OCI-LY7 (cell line): ENCODE measurements at regions not wholly inside any gene's neighbourhood (a gene's known extent, or its start where the extent isn't known, plus 50 kb on each side); places are given as distances from the start of the nearest gene placed in this dataset.
A peak's percentile ranks its signal among the peaks of the same experiment; 100 is the strongest.

Source experiments
- BruUV-seq: library from RNA; stranded (reverse); fragments of 400-500 nt; replicated peaks from 2 replicates; lab custom pipeline; 2021; lab: Mats Ljungman, UMichigan
- CTCF ChIA-PET: fragments of 300-600 bp; sonication (Branson Sonifier 250); formaldehyde crosslinking; loops from one replicate; lab custom pipeline; 2022; ENCODE audit warnings: antibody characterized with exemption; ENCODE audit not compliant: unreplicated experiment; lab: Charles Lee
- POLR2A ChIA-PET: fragments of 300-600 bp; sonication (Branson Sonifier 250); formaldehyde crosslinking; loops from one replicate; lab custom pipeline; 2022; ENCODE audit warnings: antibody characterized with exemption; lab: Charles Lee
- DNase-seq: peaks from one replicate; pipeline ENCODE4 v3.0.0-alpha.2; 2015; ENCODE audit warnings: low spot score
- H2AFZ ChIP-seq: fragments of 200-600 bp; sonication (generic), shearing (Covaris generic); 2 replicates; pipeline ENCODE4 v1.6.1; 2014; ENCODE audit warnings: mild to moderate bottlenecking, antibody characterized with exemption, low read length, moderate library complexity
- H3K27ac ChIP-seq: fragments of 200-600 bp; sonication (generic); 2 replicates; pipeline ENCODE4 v1.5.1; 2014; ENCODE audit warnings: mixed run types, low read depth, mild to moderate bottlenecking, moderate library complexity, low read length, inconsistent platforms; ENCODE audit not compliant: poor library complexity, severe bottlenecking
- H3K36me3 ChIP-seq: fragments of 200-600 bp; sonication (generic); 2 replicates; pipeline ENCODE4 v1.6.1; 2014; ENCODE audit warnings: mild to moderate bottlenecking, antibody characterized with exemption, low read length, moderate library complexity, mixed read lengths; ENCODE audit not compliant: insufficient read depth
- H3K4me1 ChIP-seq: fragments of 200-600 bp; sonication (generic); 2 replicates; pipeline ENCODE4 v1.5.1; 2014; ENCODE audit warnings: mild to moderate bottlenecking, low read length; ENCODE audit not compliant: insufficient read depth, poor library complexity, severe bottlenecking
- H3K4me2 ChIP-seq: fragments of 200-600 bp; sonication (generic); 2 replicates; pipeline ENCODE4 v1.6.1; 2014; ENCODE audit warnings: mild to moderate bottlenecking, low read length
- H3K4me3 ChIP-seq: fragments of 200-600 bp; sonication (generic); 2 replicates; pipeline ENCODE4 v1.5.1; 2014; ENCODE audit warnings: mild to moderate bottlenecking, low read depth, low read length; ENCODE audit not compliant: poor library complexity, severe bottlenecking
- H3K79me2 ChIP-seq: fragments of 200-600 bp; sonication (generic); 2 replicates; pipeline ENCODE4 v1.6.1; 2016; ENCODE audit warnings: low read depth, mild to moderate bottlenecking, low read length, moderate library complexity, mixed read lengths; ENCODE audit not compliant: insufficient read depth
- H3K9me2 ChIP-seq: fragments of 200-600 bp; sonication (generic); 2 replicates; pipeline ENCODE4 v1.6.1; 2016; ENCODE audit warnings: mild to moderate bottlenecking, low read length, mixed read lengths; ENCODE audit not compliant: insufficient read depth
- H3K9me3 ChIP-seq: fragments of 200-600 bp; sonication (generic); 2 replicates; pipeline ENCODE4 v1.6.1; 2014; ENCODE audit warnings: mild to moderate bottlenecking, mixed run types, low read length, mixed read lengths
- H4K20me1 ChIP-seq: fragments of 200-600 bp; sonication (generic); 2 replicates; pipeline ENCODE4 v1.6.1; 2014; ENCODE audit warnings: mild to moderate bottlenecking, antibody characterized with exemption, low read length, moderate library complexity, mixed read lengths; ENCODE audit not compliant: insufficient read depth
- EZH2phosphoT487 ChIP-seq: fragments of 200-600 bp; sonication (generic); IDR thresholded peaks from 2 replicates; pipeline ENCODE4 v1.6.1; 2018; ENCODE audit warnings: low read depth, borderline replicate concordance, mild to moderate bottlenecking, mixed run types, antibody characterized with exemption, low read length, moderate library complexity, mixed read lengths
- intact Hi-C: fragments of 100-400 bp; cut with micrococcal nuclease; formaldehyde crosslinking; loops from one replicate; pipeline ENCODE4 v1.10.0; 2022; ENCODE audit not compliant: unreplicated experiment
- TF ChIP-seq, protein P1 (sequence below): fragments of 200-600 bp; sonication (generic); conservative IDR thresholded peaks from 2 replicates; pipeline ENCODE4 v1.5.1; 2014; ENCODE audit warnings: mild to moderate bottlenecking, antibody characterized with exemption, low read length, moderate library complexity, mixed read lengths

- peak overlapping the region; percentile 73 for H3K4me2 ChIP-seq
- no peak for TF ChIP-seq EZH2phosphoT487
- TF ChIP-seq, protein P1, sequence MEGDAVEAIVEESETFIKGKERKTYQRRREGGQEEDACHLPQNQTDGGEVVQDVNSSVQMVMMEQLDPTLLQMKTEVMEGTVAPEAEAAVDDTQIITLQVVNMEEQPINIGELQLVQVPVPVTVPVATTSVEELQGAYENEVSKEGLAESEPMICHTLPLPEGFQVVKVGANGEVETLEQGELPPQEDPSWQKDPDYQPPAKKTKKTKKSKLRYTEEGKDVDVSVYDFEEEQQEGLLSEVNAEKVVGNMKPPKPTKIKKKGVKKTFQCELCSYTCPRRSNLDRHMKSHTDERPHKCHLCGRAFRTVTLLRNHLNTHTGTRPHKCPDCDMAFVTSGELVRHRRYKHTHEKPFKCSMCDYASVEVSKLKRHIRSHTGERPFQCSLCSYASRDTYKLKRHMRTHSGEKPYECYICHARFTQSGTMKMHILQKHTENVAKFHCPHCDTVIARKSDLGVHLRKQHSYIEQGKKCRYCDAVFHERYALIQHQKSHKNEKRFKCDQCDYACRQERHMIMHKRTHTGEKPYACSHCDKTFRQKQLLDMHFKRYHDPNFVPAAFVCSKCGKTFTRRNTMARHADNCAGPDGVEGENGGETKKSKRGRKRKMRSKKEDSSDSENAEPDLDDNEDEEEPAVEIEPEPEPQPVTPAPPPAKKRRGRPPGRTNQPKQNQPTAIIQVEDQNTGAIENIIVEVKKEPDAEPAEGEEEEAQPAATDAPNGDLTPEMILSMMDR: no peak
- DNase-seq: peak; percentile 48
- no peaks in the 10 kb centered on the region for H3K9me3 ChIP-seq
- no peaks in the 10 kb centered on the region for H4K20me1 ChIP-seq
- peak overlapping the region; percentile 54; the same call in 1 of the 2 replicates for H2AFZ ChIP-seq
- peak overlapping the region; percentile 51 for H3K27ac ChIP-seq
- H3K9me2 ChIP-seq: no peaks in the 10 kb centered on the region
- no TSS peak for BruUV-seq
- H3K4me3 ChIP-seq: peak overlapping the region; percentile 45
- H3K79me2 ChIP-seq: no peaks in the 10 kb centered on the region
- intact Hi-C loops: loop anchor here (2.0 to 10.0 kb wide), 4 partner anchors 17 to 705 kb away; partner anchors contain the start of gene CADM1
- ChIA-PET POLR2A (interaction anchor here (0.5 to 8.6 kb wide), 17 partner anchors 9 to 1820 kb away, joined by 3 to 94 read pairs (median 4); no protein-coding TSS in a partner anchor), CTCF (interaction anchor here (0.6 to 3.2 kb wide), 7 partner anchors 9 to 60 kb away, joined by 3 to 24 read pairs (median 4); no protein-coding TSS in a partner anchor)
- H3K4me1 ChIP-seq: peaks cover 57% of the 10 kb centered on the region
- H3K36me3 ChIP-seq: no peaks in the 10 kb centered on the region
These were observed 426.1 kb upstream of the CADM1 start for GRCh38 chr11:115930291-115930690.

- no TSS peak for BruUV-seq
- CTCF ChIA-PET: interaction anchor here (1.5 to 3.2 kb wide), 4 partner anchors 9 to 57 kb away, joined by 4 to 24 read pairs (median 14); no protein-coding TSS in a partner anchor
These were observed 425.5 kb upstream of the CADM1 start for GRCh38 chr11:115929618-115930129.

More at GRCh38 chr11:115929618-115930129, 425.5 kb upstream of the CADM1 start:
- H3K27ac ChIP-seq: no peak overlapping the region
- H3K4me2 ChIP-seq: peak overlapping the region; percentile 73
- H4K20me1 ChIP-seq: no peaks in the 10 kb centered on the region
- H3K79me2 ChIP-seq: no peaks in the 10 kb centered on the region
- peaks cover 63% of the 10 kb centered on the region for H3K4me1 ChIP-seq
- no peaks in the 10 kb centered on the region for H3K9me2 ChIP-seq
- POLR2A ChIA-PET: interaction anchor here (0.5 to 8.6 kb wide), 17 partner anchors 10 to 899 kb away, joined by 3 to 94 read pairs (median 4); no protein-coding TSS in a partner anchor
- no peaks in the 10 kb centered on the region for H3K9me3 ChIP-seq
- no peak for TF ChIP-seq EZH2phosphoT487
- TF ChIP-seq, protein P1: no peak
- DNase-seq: no peak
- no peak overlapping the region for H3K4me3 ChIP-seq
- no peaks in the 10 kb centered on the region for H3K36me3 ChIP-seq
- H2AFZ ChIP-seq: no peak overlapping the region
- intact Hi-C loops: loop anchor here (2.0 to 10.0 kb wide), 4 partner anchors 17 to 705 kb away; partner anchors contain the start of gene CADM1
